ENCODE measurements at regions not wholly inside any gene's neighbourhood (a gene's known extent, or its start where the extent isn't known, plus 50 kb on each side); places are given as distances from the start of the nearest gene placed in this dataset.
"Not testable (repeated sequence)": the region's sequence is repeated elsewhere in the genome, so short reads cannot be mapped to it uniquely, and the experiment has no call there.

DNA sequence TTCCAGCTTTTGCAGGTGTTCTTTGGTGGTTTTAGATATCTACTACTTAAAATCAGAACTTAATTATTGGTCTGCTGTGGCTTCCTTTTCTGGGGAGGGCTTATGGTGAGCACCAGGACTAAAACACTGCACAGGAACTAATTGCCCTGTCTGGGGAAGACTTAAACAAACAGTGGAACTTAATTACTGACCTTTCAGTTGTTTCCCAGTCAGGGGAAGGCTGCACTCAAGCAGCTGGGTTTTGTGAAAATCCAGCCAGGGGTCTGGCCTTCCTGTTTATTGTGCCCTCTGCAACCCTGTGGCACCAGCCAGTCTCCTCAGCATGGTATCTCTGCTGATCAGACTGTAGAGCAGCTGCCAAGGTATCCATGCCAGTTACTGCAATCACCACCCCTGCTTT, 398.2 kb downstream of the ADCYAP1 start:
- CTCF ChIA-PET, result interaction anchor here (1.1 kb wide), 1 partner anchor 14 kb away, joined by 3 read pairs; no protein-coding TSS in a partner anchor
- DNase-seq (ENCODE audit: low read depth), result no peak
- POLR2A ChIA-PET, result no interaction called here
- Histone ChIP-seq H3K27me3 (ENCODE audit: control insufficient read depth, insufficient read depth, low read length) (no peaks in the 10 kb centered on the region), H3K36me3 (ENCODE audit: control insufficient read depth, insufficient read depth, low read length) (no peaks in the 10 kb centered on the region), H3K4me3 (ENCODE audit: low read depth, low read length) (no peak overlapping the region)
- TF ChIP-seq, protein P1, sequence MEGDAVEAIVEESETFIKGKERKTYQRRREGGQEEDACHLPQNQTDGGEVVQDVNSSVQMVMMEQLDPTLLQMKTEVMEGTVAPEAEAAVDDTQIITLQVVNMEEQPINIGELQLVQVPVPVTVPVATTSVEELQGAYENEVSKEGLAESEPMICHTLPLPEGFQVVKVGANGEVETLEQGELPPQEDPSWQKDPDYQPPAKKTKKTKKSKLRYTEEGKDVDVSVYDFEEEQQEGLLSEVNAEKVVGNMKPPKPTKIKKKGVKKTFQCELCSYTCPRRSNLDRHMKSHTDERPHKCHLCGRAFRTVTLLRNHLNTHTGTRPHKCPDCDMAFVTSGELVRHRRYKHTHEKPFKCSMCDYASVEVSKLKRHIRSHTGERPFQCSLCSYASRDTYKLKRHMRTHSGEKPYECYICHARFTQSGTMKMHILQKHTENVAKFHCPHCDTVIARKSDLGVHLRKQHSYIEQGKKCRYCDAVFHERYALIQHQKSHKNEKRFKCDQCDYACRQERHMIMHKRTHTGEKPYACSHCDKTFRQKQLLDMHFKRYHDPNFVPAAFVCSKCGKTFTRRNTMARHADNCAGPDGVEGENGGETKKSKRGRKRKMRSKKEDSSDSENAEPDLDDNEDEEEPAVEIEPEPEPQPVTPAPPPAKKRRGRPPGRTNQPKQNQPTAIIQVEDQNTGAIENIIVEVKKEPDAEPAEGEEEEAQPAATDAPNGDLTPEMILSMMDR (IDR thresholded peaks at IDR 0.05; ENCODE audit: insufficient read depth, low read depth, low read length), result no peak

DNA sequence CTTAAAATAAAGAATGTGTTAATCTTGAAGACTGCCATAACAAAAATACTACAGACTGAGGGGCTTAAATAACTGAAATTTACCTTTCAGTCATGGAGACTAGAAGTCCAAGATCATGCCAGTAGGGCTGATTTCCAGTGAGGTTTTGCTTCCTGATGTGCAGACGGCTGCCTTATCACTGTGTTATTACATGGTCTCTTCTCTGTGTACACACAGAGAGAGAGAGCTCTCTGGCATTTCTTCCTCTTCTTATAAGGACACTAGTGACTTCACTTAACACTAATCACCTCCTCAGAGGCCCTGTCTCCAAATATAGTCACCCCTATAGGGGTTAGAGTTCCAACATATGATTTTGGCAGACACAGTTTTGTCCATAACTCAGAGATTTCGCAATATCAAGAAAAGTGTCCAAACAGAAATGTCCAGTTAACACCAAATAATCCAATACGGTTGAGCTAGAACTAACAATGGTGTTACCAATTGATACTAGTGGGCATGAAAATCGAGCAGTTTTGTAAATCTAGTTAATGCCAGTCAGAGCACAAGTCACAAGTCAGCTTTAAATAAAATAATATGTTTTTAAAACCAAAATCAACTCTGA, 399.8 kb downstream of the ADCYAP1 start:
- TF ChIP-seq, protein P1 (IDR thresholded peaks at IDR 0.05; ENCODE audit: insufficient read depth, low read depth, low read length), result no peak
- POLR2A ChIA-PET, result no interaction called here

GRCh38 chr18:1306641-1307040, 402.0 kb downstream of the ADCYAP1 start:
- H3K27me3 ChIP-seq (ENCODE audit: control insufficient read depth, insufficient read depth, low read length), result no peaks in the 10 kb centered on the region
- no peaks in the 10 kb centered on the region for H3K36me3 ChIP-seq (ENCODE audit: control insufficient read depth, insufficient read depth, low read length)
- no peak for DNase-seq (ENCODE audit: low read depth)
- H3K4me3 ChIP-seq (ENCODE audit: low read depth, low read length), result no peak overlapping the region
- POLR2A ChIA-PET, result no interaction called here
- CTCF ChIA-PET, result no interaction called here
- TF ChIP-seq, protein P1 (IDR thresholded peaks at IDR 0.05; ENCODE audit: insufficient read depth, low read depth, low read length), result no peak

More for the DNA sequence above, 399.8 kb downstream of the ADCYAP1 start:
- no peak for DNase-seq (ENCODE audit: low read depth)
- CTCF ChIA-PET, result no interaction called here
- no peak overlapping the region for H3K4me3 ChIP-seq (ENCODE audit: low read depth, low read length)
- H3K36me3 ChIP-seq (ENCODE audit: control insufficient read depth, insufficient read depth, low read length), result no peaks in the 10 kb centered on the region
- no peaks in the 10 kb centered on the region for H3K27me3 ChIP-seq (ENCODE audit: control insufficient read depth, insufficient read depth, low read length)

GRCh38 chr18:1308686-1309085, 404.0 kb downstream of the ADCYAP1 start:
- no peak overlapping the region for H3K4me3 ChIP-seq (ENCODE audit: low read depth, low read length)
- ChIA-PET CTCF (no interaction called here), POLR2A (no interaction called here)
- TF ChIP-seq, protein P1 (IDR thresholded peaks at IDR 0.05; ENCODE audit: insufficient read depth, low read depth, low read length), result no peak
- H3K27me3 ChIP-seq (ENCODE audit: control insufficient read depth, insufficient read depth, low read length), result no peaks in the 10 kb centered on the region
- H3K36me3 ChIP-seq (ENCODE audit: control insufficient read depth, insufficient read depth, low read length), result no peaks in the 10 kb centered on the region
- no peak for DNase-seq (ENCODE audit: low read depth)

DNA sequence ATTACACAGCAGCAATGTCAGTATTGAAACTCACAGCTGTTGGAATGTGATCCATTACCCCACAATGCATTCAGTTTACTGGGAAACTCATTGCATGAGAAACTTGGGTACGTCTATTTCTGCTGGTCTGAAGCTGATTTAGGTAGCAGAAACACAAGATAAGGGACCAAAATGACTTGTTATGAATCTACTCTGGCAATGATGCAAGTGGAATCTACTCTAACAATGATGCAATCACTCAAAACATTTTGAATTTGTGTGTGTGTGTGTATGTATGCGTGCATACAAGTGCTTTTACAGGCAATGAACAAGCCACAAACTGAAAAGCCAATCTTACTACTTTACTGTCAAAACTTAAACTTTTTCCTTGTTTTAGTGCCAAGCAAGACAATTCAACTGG, 406.7 kb downstream of the ADCYAP1 start:
- no peak for DNase-seq (ENCODE audit: low read depth)
- TF ChIP-seq, protein P1 (IDR thresholded peaks at IDR 0.05; ENCODE audit: insufficient read depth, low read depth, low read length), result no peak
- CTCF ChIA-PET, result no interaction called here
- Histone ChIP-seq H3K27me3 (ENCODE audit: control insufficient read depth, insufficient read depth, low read length) (no peaks in the 10 kb centered on the region), H3K4me3 (ENCODE audit: low read depth, low read length) (no peak overlapping the region), H3K36me3 (ENCODE audit: control insufficient read depth, insufficient read depth, low read length) (no peaks in the 10 kb centered on the region)
- POLR2A ChIA-PET, result no interaction called here

DNA sequence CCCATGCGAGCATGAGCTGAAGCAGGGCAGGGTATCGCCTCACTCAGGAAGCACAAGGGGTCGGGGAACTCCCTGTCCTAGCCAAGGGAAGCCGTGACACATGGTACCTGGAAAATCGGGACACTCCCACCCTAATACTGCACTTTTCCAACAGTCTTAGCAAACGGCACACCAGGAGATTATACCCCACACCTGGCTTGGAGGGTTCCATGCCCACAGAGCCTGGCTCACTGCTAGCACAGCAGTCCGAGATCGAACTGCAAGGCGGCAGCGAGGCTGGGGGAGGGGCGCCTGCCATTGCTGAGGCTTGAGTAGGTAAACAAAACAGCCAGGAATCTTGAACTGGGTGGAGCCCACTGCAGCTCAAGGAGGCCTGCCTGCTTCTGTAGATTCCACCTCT, 430.7 kb downstream of the ADCYAP1 start:
- CTCF ChIA-PET; H3K36me3 ChIP-seq (ENCODE audit: control insufficient read depth, insufficient read depth, low read length); DNase-seq (ENCODE audit: low read depth): not testable (repeated sequence)

More for the DNA sequence above, 430.7 kb downstream of the ADCYAP1 start:
- POLR2A ChIA-PET; H3K4me3 ChIP-seq (ENCODE audit: low read depth, low read length); H3K27me3 ChIP-seq (ENCODE audit: control insufficient read depth, insufficient read depth, low read length): not testable (repeated sequence)

Data from BJ (cell line).